Activated T-cell treated with anti-CD3 and anti-CD28 coated beads for 48 hours (primary cell): ENCODE measurements at regions not wholly inside any gene's neighbourhood (a gene's known extent, or its start where the extent isn't known, plus 50 kb on each side); places are given as distances from the start of the nearest gene placed in this dataset.

Experiments
- DNase-seq: peaks from one replicate; pipeline ENCODE4 v3.0.0-alpha.2; 2020; ENCODE audit warnings: low read depth

DNA sequence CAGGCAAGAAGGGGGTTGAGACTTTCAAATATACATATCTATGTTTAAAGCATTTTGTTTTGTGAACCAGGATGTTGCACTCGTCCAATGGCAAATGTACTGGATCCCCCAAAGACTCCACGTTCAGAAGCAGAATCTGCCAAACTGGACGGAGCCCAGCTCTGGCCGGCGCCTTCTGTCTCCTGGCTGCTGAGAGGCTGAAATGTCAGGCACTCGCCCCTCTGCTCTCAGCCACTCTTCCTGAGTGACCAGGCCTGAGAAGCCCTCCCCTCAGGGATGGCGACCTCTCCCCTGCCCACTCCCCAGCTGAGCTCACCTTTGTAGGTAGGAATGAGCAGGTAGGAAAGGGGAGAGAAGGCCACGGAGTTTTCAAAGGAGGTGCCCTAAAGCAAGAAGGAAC, 187.5 kb upstream of the FOXF1 start:
- DNase-seq = no peak

DNA sequence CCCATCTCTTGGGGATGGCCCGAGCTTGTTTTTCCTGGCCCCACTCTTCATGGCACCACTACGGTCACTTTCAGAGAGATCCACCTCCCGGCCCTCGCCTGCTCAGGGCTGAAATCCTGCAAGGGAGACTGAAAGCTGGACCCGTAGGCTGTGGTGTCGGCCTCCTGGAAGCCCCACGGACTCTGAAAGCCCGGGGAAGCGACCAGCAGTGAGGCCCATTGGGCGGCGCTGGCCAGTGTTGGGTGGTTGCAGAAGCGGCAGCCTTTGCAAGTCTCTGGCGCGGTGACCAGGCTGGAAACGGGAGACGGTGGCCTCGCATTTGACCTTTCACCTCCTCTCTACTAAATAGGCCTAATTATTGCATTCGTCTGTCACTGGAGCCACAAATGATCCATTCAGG, 186.0 kb upstream of the FOXF1 start:
- no peak for DNase-seq

DNA sequence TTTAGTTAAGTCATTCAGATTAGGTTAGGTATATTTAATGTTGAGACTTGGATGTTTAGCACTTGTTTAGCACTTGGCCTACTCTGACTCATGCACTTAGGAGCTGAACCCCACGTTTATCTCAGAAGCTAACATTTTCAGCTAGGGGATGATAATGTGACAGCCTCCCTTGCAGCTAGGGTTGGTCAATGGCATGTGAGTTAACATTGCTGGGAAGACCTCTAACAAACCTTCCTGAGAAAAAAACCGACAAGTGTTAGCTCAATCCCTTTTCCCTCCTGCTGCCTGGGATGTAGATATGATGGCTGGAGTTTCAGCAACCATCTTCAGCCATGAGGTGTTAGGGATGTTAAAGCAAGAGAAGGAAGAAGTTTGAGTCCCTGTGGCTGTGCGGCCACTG, 185.0 kb upstream of the FOXF1 start:
- DNase-seq = no peak

DNA sequence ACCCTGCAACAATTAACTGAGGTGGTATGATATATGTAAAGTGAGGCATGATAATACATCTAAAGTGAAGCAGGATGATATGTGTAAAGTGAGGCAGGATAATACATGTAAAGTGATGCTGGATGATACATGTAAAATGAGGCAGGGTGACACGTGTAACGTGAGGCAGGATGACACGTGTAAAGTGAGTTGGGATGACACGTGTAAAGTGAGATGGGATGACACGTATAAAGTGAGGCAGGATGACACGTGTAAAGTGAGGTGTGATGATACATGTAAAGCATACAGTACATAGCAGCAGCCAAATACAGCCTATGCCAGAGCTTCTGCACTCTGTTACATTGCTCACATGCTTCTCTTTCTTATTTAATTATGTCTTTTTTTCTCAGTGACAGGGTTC, 184.4 kb upstream of the FOXF1 start:
- no peak for DNase-seq

DNA sequence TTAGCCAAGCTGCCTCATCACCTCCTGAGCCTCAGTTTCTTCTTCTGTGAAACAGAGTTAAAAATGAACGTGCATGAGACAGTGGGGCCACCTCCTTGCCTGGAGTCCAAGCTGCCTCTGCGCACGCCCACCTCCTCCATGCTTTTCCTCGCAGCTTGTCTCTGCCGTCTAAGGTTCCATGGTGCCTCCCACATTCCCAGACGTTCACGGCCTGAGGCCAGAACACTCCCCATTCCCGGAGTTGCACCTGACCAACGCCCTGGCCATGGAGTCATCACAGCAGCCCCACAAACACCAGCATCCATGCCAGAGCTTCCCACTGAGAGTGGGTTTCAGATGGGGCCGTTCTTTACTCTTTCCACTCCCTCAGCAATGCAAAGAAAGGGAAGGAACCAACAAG, 183.0 kb upstream of the FOXF1 start:
- no peak for DNase-seq

DNA sequence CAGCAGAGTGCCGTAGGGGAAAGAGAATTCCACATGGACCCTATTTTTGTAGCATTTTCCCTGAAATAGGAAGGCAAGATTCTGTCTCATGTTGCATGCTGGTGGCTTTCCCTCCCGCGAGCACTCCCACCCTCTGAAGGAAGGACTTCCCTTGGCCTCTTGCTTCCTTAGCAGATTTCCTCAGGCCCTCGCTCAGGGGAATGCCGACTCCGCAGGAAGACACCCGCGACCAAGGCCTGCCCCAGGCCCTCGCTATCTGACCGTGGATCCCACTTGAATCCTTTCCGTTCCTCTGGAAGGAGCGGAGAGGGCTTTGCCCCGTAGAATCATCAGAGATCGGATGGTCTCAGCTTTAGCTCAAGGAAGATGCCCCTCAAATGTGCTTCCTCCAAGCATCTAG, 179.4 kb upstream of the FOXF1 start:
- no peak for DNase-seq

DNA sequence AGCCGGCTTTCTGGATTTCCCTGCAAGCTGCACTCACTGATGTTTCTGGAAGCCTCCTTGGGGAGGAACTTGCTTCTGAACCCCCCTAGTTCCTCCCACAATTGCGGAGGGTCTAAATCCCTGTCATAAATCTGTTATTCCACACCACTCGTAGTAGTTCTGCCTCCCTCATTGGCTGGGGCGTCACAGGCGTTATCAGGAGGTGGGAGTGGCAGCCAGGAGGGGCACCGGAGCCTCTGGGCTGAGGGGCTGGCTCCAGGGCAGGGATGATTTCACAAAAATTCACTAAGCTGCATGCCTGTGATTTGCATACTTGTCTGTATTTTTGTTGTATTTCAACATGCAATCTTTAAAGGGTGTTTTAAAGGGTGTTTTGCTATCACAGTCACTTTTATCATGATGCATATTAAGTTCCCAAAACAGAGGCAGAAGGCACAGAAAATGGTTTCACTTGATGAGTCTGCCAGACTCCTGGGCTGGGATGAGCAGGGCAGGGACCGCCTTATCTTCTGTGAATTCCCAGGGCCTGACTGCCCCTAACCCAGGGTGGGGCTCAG, 176.2 kb upstream of the FOXF1 start:
- no peak for DNase-seq

DNA sequence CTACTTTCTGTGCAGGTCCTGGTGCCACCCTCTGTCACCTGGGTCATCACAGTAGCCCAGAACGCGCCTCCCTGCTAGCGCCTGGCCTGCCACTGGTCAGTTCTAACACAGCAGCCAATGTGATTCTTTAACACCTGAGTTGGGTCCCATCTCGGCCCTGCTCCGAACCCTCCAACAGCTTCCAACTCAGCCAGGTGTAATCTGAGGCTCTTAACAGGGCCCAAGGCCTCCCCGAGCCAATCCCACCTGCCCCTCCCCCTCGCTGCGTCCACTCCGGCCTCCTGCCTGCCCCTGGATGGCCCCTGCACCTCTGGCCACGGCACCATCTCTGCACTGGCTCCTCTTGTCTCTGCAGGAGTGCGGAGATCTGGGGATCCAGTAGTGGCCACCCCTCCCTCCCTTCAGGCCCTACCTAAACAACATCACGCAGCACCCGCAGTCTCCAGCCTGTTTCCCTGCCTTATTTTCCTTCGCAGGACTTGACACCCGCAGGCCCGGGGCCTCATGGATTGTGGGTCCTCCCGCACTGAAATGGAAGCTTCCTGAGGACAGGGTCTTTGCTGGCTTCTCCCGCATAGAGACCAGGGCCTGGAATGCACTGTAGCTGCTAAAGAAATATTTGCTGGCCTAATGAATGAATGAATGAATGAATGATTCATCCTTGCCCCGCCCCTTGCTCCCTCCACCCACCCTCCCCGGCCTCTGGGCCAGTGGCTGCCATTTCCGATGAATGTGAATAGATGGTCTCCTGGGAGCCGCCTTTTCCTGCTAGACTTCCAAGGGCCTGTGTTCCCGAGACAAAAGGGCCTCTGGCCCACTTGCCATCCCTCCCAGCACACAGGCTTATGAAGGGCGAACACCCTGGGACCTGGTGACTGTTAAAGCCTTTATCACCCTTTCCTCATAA, 174.8 kb upstream of the FOXF1 start:
- no peak for DNase-seq

DNA sequence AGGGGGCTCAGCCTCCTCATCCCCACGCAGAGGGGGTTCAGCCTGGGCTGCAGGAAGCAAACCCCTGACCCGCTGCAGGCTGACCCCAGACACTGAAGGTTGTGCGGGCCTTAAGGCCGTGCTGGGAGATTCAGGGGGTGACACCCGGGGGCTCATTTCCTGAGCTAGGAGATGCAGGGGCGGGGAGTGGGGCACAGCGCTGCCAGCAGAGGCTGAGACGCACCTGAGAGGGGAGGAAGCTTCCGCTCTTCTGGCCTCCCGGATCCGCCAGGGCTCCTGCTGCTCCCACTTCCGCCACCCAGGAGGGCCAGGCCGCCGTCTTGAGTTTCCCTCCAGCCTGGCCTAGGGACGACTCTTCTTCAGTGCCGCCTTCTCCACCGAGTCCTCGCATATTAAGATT, 173.2 kb upstream of the FOXF1 start:
- no peak for DNase-seq

DNA sequence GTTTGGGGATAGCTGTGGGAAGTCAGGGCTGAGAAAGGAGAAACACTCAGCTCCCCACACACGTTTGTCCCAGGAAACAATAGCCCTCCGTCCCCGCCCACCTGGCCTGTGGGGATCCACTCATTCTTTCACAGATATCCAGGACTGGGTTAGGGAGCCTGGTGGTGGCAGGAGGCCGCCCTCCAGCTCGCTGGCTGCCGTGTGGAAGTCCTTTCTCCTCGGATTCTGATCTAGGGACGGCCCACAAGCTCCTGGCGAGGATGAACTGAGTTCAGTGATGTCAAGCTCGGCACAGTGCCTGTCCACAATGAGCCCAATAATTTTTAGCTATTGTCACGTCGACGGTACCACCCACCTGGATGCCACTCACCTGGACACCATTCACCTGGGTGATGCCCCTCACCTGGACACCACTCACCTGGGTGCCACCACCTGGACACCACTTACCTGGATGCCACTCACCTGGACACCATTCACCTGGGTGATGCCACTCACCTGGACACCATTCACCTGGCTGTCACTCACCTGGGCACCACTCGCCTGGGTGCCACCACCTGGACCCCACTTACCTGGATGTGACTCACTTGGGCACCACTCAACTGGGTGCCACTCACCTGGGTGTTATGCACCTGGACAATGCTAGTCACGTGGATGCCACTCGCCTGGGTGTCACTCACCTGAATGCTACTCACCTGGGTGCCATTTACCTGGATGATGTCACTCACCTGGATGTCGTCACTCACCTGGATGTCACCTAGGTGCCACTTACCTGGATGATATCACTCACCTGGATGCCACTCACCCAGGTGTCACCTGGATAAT, 172.5 kb upstream of the FOXF1 start:
- DNase-seq = no peak

DNA sequence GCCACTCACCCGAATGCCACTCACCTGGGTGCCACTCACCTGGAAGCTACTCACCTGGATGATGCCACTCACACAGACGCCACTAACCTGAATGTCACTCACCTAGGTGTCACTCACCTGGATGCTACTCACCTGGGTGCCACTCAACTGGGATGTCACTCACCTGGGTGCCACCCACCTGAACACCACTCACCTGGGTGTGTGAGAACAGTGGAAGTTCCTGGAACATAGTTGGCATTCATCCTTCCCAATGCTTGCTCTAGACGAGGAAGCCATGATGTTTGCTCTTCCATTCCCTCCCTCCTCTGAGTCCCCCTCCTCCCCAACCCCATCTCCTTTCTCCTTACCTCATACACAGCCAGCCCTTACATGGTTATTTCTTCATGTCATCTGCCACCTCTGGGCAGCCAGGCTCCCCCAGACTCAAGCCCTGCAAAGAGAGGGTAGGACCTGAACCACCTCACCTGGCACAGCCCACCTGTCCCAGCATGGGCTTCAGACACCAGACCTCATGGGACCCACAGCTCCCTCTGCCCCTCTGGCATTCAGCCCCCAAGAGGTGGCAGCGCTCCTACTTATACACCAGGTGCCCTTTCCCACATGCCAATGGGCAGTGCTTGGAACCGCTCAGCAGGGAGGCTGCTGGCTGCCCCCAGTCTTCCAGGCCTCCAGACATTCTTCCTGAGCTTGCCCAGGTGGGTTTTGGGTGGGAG, 171.8 kb upstream of the FOXF1 start:
- no peak for DNase-seq

DNA sequence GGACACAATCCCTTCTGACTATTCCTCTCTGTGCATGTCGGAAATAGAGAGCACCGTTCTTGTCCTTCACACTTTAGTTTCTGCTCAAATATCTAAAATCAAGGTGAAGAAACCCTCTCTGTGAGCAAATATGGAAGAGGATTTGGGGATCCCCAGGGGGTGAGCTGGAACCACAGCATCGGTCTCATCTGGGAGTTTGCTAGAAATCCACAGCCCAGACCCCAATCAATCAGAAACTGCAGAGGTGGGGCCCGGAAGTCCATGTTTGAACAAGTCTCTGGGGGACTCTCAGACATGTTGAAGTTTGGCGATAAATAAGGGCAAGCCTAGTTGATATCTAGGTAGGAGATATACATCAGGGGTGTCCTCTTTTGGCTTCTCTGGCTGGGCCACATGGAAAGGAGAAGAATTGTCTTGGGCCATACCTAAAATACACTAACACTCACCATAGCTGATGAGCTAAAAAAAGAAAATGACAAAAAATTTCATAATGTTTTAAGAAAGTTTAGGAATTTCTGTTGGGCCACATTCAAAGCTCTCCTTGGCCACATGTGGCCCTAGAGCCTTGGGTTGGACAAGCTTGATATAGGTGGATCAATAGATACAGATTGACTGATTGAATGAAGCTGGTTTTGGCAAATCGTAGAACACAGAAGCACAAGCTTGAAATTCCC, 168.0 kb upstream of the FOXF1 start:
- DNase-seq = no peak

DNA sequence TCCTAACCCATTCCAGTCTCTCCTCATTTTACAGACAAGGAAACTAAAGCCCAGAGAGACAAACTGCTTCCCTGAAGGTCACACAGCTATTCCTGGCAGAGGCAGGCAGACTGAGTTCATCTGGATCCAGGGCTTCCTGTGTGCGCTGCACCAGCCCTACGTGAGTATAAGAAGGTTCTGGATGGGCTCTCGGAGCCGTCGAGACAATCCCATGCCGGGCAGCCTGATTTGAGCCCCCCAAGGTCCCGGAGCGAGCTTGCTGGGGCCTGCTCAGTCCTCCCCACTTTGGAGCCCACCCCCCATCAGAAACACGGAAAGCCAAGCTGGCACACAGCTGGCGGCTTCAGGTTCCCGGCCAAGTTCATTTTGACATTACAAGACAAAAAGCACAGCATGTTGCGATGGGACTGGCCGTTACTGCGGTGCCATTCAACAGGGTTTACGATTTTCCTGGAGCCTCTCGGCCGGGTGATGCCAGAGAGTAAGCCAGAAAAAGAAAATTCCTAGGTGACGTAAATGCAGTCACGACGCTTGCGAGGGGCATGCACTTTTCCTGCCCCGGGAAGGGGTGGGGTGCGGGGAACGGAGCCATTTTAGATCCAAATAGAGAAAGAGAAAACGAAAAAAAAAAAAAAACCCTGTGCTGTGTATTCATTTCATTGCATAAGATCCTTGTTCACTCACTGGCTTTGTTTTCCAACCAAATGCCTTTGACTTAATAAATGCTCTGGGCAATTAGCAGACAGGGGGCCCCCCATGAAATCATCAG, 167.1 kb upstream of the FOXF1 start:
- no peak for DNase-seq

DNA sequence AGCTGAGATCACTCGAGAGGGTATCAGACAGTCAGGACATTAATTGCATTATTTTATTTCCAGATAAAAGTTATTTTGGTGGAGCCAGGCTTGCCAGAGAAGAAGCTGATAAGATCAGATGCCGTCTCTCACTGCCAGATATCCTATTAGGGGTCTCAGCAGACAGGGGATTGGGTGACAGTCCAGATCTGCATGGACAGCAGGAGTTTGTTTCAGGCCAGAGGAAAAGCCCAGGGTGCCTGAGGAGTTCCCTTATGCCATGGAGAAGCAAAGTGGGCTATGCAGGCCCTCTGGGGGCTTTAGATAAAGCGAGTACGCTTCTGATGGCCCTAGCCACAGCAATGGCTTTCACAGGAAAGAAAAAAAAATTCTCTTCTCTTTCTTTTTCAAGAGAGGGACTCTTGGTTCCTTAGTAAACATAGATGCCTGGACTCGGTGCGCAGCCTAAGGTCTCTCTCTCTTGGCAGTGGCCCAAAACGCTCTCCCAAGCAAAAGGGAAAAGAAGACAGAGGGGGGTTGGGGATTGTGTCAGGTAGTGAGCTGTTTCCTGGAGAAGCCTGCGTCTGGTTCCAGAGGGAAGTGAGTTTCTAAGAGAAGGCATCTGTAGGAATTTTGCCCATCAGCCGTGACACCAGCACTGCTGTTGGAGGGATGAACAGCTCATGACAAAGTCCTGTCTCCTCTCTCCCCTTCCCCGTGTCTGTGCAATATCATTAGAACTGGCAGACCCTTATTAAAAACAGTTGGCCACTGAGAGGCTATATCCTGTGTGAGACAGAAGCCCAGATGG, 166.3 kb upstream of the FOXF1 start:
- no peak for DNase-seq

DNA sequence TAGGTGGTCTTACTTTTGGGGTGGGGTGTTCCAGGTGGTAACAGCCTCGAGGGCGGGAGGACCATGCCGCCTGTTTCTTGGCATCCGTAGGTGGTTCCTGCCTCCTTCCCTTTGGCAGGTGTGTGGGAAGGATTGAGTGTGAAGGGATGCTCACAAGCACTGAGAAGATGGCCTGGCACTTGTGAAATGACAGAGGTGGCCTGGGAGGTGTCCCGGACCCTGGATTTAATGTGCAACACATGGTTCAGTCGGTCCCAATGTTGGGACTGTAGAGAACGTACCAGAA, 165.8 kb upstream of the FOXF1 start:
- DNase-seq = no peak

DNA sequence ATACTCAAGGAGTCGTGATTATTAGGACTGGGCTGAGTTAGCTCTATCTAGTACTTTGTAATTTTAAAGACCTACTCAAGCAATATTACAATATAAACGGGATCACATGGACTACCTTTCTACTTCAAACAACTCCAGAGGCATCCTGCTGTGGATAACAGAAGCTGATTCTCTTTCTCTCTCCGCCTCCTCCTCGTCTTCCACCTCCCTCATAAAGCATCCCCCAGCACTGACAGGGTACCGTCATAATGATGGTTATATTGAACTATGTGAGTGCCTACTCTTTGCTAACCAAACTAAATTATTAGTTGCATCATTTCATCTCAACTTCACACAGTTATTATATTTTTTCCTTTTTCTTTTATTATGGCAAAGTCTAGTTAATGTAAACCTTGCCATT, 165.4 kb upstream of the FOXF1 start:
- no peak for DNase-seq

DNA sequence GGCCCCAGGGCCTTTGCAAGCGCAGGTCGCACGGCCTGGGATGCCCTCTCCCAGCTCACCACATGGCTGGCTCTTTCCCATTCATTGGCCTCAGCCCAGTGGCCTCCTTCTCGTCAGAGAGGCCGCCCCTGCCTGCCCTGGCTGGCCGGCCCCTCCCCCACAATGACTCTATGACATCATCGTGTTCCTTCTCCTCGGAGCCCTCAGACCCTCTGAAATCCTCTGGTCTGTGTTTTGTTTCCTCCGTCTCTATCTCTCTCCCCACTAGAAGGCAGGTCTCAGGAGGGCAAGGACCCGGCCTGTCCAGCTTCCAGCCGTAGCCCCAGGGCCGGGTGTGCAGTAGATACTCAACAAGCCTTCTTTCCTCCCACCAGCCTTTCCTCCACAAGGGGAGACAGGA, 164.8 kb upstream of the FOXF1 start:
- DNase-seq = no peak

DNA sequence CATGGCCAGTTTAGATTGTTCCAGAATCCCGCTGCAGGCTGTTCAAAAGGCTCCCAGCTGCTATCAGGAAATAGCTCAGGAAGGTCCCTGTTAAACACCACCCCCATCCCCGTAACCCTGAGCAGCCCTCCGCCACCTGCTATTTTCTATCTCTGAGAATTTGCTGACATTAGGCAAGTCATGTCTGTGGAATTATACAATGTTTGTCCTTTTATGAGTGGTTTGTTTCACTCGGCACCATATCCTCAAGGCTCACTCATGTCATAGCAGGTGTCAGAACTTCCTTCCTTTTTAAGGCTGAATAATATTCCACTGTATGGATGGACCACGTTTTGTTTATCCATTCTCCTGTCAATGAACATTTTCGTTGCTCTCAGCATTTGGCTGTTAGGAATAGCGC, 164.3 kb upstream of the FOXF1 start:
- no peak for DNase-seq

DNA sequence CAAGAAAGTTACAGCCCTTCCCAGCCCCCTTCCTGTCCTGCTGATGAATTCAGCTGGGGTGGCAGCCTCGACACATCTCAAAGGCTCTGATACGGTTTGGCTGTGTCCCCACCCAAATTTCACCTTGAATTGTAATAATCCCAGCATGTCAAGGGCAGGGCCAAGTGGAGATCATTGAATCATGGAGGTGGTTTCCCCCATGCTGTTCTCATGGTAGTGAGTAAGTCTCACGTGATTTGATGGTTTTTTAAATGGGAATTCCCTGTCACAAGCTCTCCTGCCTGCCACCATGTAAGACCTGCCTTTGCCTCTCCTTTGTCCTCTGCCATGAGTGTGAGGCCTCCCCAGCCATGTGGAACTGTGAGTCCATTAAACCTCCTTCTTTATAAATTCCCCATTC, 163.2 kb upstream of the FOXF1 start:
- no peak for DNase-seq

DNA sequence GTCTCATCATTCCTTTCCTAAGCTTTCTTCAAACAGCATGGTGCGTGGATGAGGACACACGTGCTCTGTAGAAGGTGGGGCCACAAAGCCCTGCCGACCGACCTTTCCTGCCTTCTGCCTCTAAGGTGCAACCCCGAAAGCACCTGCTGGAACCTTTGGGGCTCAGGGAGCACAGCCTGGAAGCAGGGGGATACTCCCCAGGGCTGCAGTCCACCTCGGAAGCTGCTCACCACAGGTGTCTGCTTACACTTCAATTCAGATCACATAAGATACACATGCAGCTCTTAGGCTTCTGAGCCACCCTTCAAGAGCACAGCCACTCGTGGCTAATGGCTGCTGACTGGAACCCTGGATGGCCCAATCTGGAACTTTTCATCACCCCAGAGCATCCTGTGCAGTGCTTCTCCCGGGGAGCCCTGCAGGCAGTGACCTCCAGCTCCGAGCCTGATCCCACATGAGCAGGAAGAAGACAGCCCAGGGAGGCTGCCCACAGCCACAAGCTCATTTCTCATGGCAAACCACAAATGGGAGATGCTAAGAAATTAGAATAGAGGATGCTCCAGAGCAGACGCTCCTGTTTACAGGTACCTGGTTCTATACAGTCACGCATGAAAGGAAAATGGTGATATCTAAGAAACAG, 162.3 kb upstream of the FOXF1 start:
- DNase-seq = no peak
